ENCODE measurements at regions not wholly inside any gene's neighbourhood (a gene's known extent, or its start where the extent isn't known, plus 50 kb on each side); places are given as distances from the start of the nearest gene placed in this dataset.

GRCh38 chr2:179354296-179354695 is 89.7 kb upstream of the SESTD1 start:
- no peak for DNase-seq (ENCODE audit: low read depth)
- H3K4me3 ChIP-seq (ENCODE audit: low read length), result no peak overlapping the region
- TF ChIP-seq CTCF (IDR thresholded peaks at IDR 0.05; ENCODE audit: insufficient read depth, low read depth, low read length, missing control alignments), result no peak

DNA sequence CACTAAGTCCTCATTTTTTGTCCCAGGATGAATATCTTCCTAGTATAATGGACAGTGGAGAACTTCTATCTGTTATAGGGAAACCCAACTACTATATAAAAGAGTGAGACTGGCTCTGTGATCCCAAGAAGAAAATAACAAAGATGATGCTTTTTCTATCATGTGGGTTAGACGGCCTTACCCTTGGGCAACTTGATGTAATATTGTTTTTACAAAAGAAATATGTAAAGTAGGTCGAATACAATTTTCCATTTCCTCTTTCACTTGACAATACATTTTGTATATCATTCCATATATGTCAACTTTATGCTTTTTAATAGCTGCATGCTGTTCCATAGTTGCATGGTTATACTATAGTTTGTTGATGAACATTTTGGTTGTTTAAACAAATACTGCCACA is 87.5 kb upstream of the SESTD1 start:
- no peak overlapping the region for H3K4me3 ChIP-seq (ENCODE audit: low read length)
- TF ChIP-seq CTCF (IDR thresholded peaks at IDR 0.05; ENCODE audit: insufficient read depth, low read depth, low read length, missing control alignments), result no peak
- no peak for DNase-seq (ENCODE audit: low read depth)

DNA sequence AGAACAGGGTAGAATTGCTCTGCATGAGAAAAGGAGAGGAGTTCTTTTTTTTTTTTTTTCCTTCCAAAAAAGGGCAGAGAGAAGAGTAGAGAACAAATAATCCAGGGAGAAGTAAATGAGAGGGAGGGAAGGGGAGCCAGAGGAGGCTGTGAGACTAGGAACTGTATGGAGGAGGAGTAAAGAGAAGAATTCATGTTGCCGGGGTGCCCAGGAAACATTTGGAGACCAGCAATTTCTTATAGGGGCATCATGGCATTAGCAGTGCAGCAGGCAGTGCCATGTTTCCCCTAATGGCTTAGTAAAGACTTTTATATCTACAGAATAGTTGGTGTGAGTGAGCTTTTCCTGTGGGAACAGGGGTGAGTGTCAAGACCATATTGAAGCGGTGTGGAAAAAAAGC is 86.4 kb upstream of the SESTD1 start:
- H3K4me3 ChIP-seq (ENCODE audit: low read length), result no peak overlapping the region
- DNase-seq (ENCODE audit: low read depth), result no peak
- no peak for TF ChIP-seq CTCF (IDR thresholded peaks at IDR 0.05; ENCODE audit: insufficient read depth, low read depth, low read length, missing control alignments)

DNA sequence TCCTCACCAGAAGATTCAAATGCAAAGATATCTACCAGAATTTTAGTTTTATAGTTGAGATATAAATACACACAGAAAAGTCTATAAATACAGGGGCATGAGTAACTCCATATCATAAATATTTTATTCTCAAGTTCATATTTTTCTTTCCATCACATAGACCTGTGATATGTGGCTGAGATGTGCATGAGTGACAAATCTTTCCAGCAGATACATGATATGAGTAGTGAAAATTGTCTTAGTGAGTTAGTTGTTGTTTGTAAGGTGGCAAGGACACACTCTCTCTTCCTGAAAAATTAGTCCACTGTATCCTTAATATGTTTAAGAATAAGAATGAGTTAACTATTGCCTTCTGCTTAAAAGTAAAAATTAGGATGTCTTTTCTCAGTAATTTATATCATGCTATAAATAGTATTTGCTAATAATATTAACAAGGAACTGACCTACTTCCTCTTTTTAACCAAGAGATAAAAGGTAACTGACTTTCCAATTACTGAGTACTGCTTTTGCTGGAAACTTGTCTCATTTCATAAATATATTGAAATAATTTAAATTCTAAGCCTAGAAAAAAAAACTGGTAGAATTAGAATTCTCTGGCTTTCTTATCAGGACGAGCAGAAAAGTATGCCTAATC is 85.2 kb upstream of the SESTD1 start:
- no peak for DNase-seq (ENCODE audit: low read depth)
- no peak overlapping the region for H3K4me3 ChIP-seq (ENCODE audit: low read length)
- TF ChIP-seq CTCF (IDR thresholded peaks at IDR 0.05; ENCODE audit: insufficient read depth, low read depth, low read length, missing control alignments), result no peak

DNA sequence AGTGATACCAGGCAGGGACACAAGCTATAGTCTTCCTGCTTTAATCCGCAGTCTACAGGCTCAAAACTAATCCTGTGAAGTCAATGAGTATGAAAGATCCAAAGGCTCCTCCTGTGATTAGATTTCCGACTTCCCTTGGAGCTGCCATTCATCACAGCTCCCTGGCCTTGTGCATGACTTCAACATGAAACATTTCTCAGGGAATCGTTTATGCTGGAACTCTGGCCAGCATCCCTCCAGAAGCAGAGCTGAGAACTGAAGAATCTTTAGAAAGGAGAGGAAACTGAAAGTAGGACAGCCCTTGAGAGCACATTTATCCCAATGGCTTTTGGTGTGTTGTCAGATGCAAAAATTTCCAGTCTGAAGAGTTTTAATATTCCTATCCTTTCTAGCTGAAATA is 84.3 kb upstream of the SESTD1 start:
- no peak for DNase-seq (ENCODE audit: low read depth)
- TF ChIP-seq CTCF (IDR thresholded peaks at IDR 0.05; ENCODE audit: insufficient read depth, low read depth, low read length, missing control alignments), result no peak
- no peak overlapping the region for H3K4me3 ChIP-seq (ENCODE audit: low read length)

DNA sequence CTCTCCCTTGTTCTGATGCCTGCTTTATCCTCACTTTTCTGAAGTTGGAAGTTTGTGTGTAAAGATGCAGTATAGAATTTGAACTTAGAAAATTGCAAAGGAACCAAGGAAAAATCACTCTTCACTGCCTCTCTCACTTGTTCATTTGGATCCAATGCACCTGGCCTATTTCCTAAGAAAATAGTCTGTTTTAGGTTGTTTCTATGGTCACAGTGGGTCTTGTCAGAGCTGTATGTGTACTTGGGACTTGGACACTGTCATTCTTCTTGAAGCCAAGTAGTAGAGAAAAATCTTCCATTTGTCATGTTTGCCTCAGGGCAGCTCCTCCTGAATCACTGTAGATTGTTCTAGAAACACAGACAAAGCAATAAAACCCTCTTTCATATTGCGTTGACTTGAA is 80.3 kb upstream of the SESTD1 start:
- H3K4me3 ChIP-seq (ENCODE audit: low read length), result no peak overlapping the region
- TF ChIP-seq CTCF (IDR thresholded peaks at IDR 0.05; ENCODE audit: insufficient read depth, low read depth, low read length, missing control alignments), result no peak
- DNase-seq (ENCODE audit: low read depth), result peak; percentile 43

- peak; percentile 12 for DNase-seq (ENCODE audit: low read depth)
- H3K4me3 ChIP-seq (ENCODE audit: low read length), result no peak overlapping the region
- TF ChIP-seq CTCF (IDR thresholded peaks at IDR 0.05; ENCODE audit: insufficient read depth, low read depth, low read length, missing control alignments), result no peak
These were observed 79.8 kb upstream of the SESTD1 start for GRCh38 chr2:179344280-179344964.

Data from epithelial cell of esophagus (primary cell).